ENCODE measurements at regions not wholly inside any gene's neighbourhood (a gene's known extent, or its start where the extent isn't known, plus 50 kb on each side); places are given as distances from the start of the nearest gene placed in this dataset.

- no peaks in the 10 kb centered on the region for H3K4me1 ChIP-seq (ENCODE audit: control insufficient read depth, insufficient read depth, low read length)
- no peaks in the 10 kb centered on the region for H3K9me3 ChIP-seq (ENCODE audit: control insufficient read depth, insufficient read depth, low read depth, low read length)
- CTCF ChIA-PET: no interaction called here
- TF ChIP-seq ZNF426 (tag by site-specific recombination; IDR thresholded peaks at IDR 0.05) (no peak), ZNF23 (tag by site-specific recombination; IDR thresholded peaks at IDR 0.05; ENCODE audit: borderline replicate concordance) (no peak), ZNF580 (tag by site-specific recombination; IDR thresholded peaks at IDR 0.05) (no peak), ZBTB48 (tag by site-specific recombination; IDR thresholded peaks at IDR 0.05) (no peak), ZNF292 (tag by site-specific recombination; IDR thresholded peaks at IDR 0.05; ENCODE audit: borderline replicate concordance, low read depth) (no peak), ZNF202 (tag by site-specific recombination; IDR thresholded peaks at IDR 0.05; ENCODE audit: borderline replicate concordance) (no peak), ZNF521 (tag by site-specific recombination; IDR thresholded peaks at IDR 0.05) (no peak), ZNF544 (tag by site-specific recombination; IDR thresholded peaks at IDR 0.05) (no peak), ZNF514 (tag by site-specific recombination; IDR thresholded peaks at IDR 0.05) (no peak), KLF17 (tag by site-specific recombination; IDR thresholded peaks at IDR 0.05) (no peak), IKZF3 (tag by site-specific recombination; IDR thresholded peaks at IDR 0.05) (no peak), ZNF221 (tag by site-specific recombination; IDR thresholded peaks at IDR 0.05; ENCODE audit: borderline replicate concordance) (no peak), ZNF830 (tag by site-specific recombination; IDR thresholded peaks at IDR 0.05; ENCODE audit: low read depth) (no peak), GLI2 (tag by site-specific recombination; IDR thresholded peaks at IDR 0.05; ENCODE audit: borderline replicate concordance, low read depth) (no peak), PRDM2 (tag by site-specific recombination; IDR thresholded peaks at IDR 0.05; ENCODE audit: borderline replicate concordance) (no peak), YY2 (tag by site-specific recombination; IDR thresholded peaks at IDR 0.05) (no peak), ZNF701 (tag by site-specific recombination; IDR thresholded peaks at IDR 0.05) (no peak), TCF7L2 (IDR thresholded peaks at IDR 0.05; ENCODE audit: borderline replicate concordance, low read depth, low read length) (no peak)
- no peaks in the 10 kb centered on the region for H3K36me3 ChIP-seq (ENCODE audit: control insufficient read depth in 2 of 2, insufficient read depth in 1 of 2, low read length in 2 of 2)
- POLR2A ChIA-PET: no interaction called here
- H3K27ac ChIP-seq (ENCODE audit: extremely low read depth, low read depth, low read length): no peak overlapping the region
- no peak overlapping the region for H3K4me3 ChIP-seq (ENCODE audit: low read depth, low read length)
These were observed 599.5 kb upstream of the SMIM31 start for GRCh38 chr4:164154416-164154815.

GRCh38 chr4:164169591-164169990 is 584.3 kb upstream of the SMIM31 start:
- Histone ChIP-seq H3K4me1 (ENCODE audit: control insufficient read depth, insufficient read depth, low read length) (no peaks in the 10 kb centered on the region), H3K4me3 (ENCODE audit: low read depth, low read length) (no peak overlapping the region), H3K36me3 (ENCODE audit: control insufficient read depth in 2 of 2, insufficient read depth in 1 of 2, low read length in 2 of 2) (no peaks in the 10 kb centered on the region), H3K27ac (ENCODE audit: extremely low read depth, low read depth, low read length) (no peak overlapping the region), H3K9me3 (ENCODE audit: control insufficient read depth, insufficient read depth, low read depth, low read length) (no peaks in the 10 kb centered on the region)
- TF ChIP-seq KLF9 (tag by site-specific recombination; IDR thresholded peaks at IDR 0.05; ENCODE audit: low read depth) (no peak), ZNF266 (tag by site-specific recombination; IDR thresholded peaks at IDR 0.05; ENCODE audit: low read depth) (no peak), ZNF548 (tag by site-specific recombination; IDR thresholded peaks at IDR 0.05) (no peak), ZBTB6 (tag by site-specific recombination; IDR thresholded peaks at IDR 0.05) (no peak), ZNF133 (tag by site-specific recombination; IDR thresholded peaks at IDR 0.05) (no peak), ZNF23 (tag by site-specific recombination; IDR thresholded peaks at IDR 0.05; ENCODE audit: borderline replicate concordance) (no peak), ZNF280C (tag by site-specific recombination; IDR thresholded peaks at IDR 0.05) (no peak), ZNF768 (tag by site-specific recombination; IDR thresholded peaks at IDR 0.05) (no peak), ZNF221 (tag by site-specific recombination; IDR thresholded peaks at IDR 0.05; ENCODE audit: borderline replicate concordance) (no peak), ZNF155 (tag by site-specific recombination; IDR thresholded peaks at IDR 0.05) (no peak)
- ChIA-PET POLR2A (no interaction called here), CTCF (interaction anchor here (0.6 kb wide), 1 partner anchor 430 kb away, joined by 4 read pairs; no protein-coding TSS in a partner anchor)
